ENCODE measurements at regions not wholly inside any gene's neighbourhood (a gene's known extent, or its start where the extent isn't known, plus 50 kb on each side); places are given as distances from the start of the nearest gene placed in this dataset.

GRCh38 chr2:16173893-16174692 lies 233.7 kb downstream of the MYCN start:
- TF ChIP-seq POLR2AphosphoS5 (IDR thresholded peaks at IDR 0.05; ENCODE audit: insufficient read depth in 1 of 2, low read depth in 1 of 2) (no peak), CTCF (IDR thresholded peaks at IDR 0.05) (no peak)
